ENCODE measurements at regions not wholly inside any gene's neighbourhood (a gene's known extent, or its start where the extent isn't known, plus 50 kb on each side); places are given as distances from the start of the nearest gene placed in this dataset.
A peak's percentile ranks its signal among the peaks of the same experiment; 100 is the strongest.

- Mint-ChIP-seq H3K27ac (no peak overlapping the region), H3K27me3 (no peaks in the 10 kb centered on the region), H3K4me1 (ENCODE audit: low read depth) (peaks cover 42% of the 10 kb centered on the region), H3K9me3 (peaks cover 7% of the 10 kb centered on the region), H3K36me3 (ENCODE audit: low read depth) (no peaks in the 10 kb centered on the region), H3K4me3 (no peak overlapping the region)
- intact Hi-C loops (cut with micrococcal nuclease): no loop called here
- TF ChIP-seq CTCF (IDR thresholded peaks at IDR 0.05): no peak
- ATAC-seq (no peak), DNase-seq (no peak)
- ChIA-PET POLR2A (no interaction called here), CTCF (no interaction called here)
Measured at GRCh38 chr10:8311526-8312070, 257.1 kb downstream of the GATA3 start.

DNA sequence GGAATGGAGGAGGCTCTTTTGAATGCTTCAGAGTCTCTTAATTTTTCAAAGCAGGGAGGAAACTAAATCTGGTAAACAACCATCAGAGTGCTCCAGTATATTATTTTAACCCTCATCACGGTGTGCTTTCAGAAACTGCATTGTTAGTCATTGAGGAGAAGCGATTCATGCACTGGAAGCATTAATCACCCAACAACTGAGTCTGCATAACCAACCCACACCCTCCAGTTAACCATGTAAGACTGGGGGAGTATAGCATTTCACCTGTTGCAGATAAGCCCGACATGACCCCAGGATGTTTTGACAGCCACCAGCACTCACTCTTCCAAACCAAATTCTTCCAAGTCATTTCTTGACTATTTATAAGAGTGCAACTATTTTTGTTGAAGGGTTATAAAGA is 257.6 kb downstream of the GATA3 start:
- no peak for TF ChIP-seq CTCF (IDR thresholded peaks at IDR 0.05)
- peaks cover 39% of the 10 kb centered on the region for H3K4me1 Mint-ChIP-seq (ENCODE audit: low read depth)
- peaks cover 7% of the 10 kb centered on the region for H3K9me3 Mint-ChIP-seq
- ChIA-PET CTCF (no interaction called here), POLR2A (no interaction called here)
- no peaks in the 10 kb centered on the region for H3K27me3 Mint-ChIP-seq
- no peak overlapping the region for H3K4me3 Mint-ChIP-seq
- H3K27ac Mint-ChIP-seq: no peak overlapping the region
- DNase-seq (peak; percentile 16), ATAC-seq (peak; percentile 74)
- intact Hi-C loops (cut with micrococcal nuclease): no loop called here
- H3K36me3 Mint-ChIP-seq (ENCODE audit: low read depth): no peaks in the 10 kb centered on the region

GRCh38 chr10:8312781-8313180 is 258.3 kb downstream of the GATA3 start:
- POLR2A ChIA-PET: no interaction called here
- no peak for ATAC-seq
- CTCF ChIA-PET: no interaction called here
- Mint-ChIP-seq H3K27ac (no peak overlapping the region), H3K9me3 (peaks cover 7% of the 10 kb centered on the region), H3K27me3 (no peaks in the 10 kb centered on the region), H3K4me3 (no peak overlapping the region), H3K4me1 (ENCODE audit: low read depth) (peaks cover 35% of the 10 kb centered on the region), H3K36me3 (ENCODE audit: low read depth) (no peaks in the 10 kb centered on the region)
- DNase-seq: no peak
- no peak for TF ChIP-seq CTCF (IDR thresholded peaks at IDR 0.05)
- intact Hi-C loops (cut with micrococcal nuclease): no loop called here

DNA sequence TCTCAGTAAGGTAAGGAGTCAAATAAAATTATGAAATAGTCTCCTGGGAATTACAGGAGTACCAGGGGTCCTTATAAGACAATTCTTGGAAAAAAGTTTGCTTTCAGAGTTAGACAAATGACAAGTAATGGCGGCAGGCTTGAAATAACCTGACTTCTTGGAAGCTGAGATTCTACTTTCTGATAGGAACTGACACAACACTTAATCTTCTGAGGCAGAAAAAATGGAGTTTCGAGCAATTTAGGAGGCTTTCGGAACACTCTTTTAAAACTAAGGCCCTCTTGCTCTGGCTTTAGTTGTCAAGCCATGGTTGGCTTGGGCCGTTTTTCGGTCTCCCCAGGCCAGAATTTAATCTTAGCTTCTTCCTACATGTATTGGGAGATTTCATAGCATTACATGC is 260.0 kb downstream of the GATA3 start:
- H3K27ac Mint-ChIP-seq: no peak overlapping the region
- ChIA-PET POLR2A (interaction anchor here (1.4 kb wide), 1 partner anchor 10 kb away, joined by 7 read pairs; no protein-coding TSS in a partner anchor), CTCF (interaction anchor here (0.9 kb wide), 1 partner anchor 26 kb away, joined by 3 read pairs; no protein-coding TSS in a partner anchor)
- H3K27me3 Mint-ChIP-seq: no peaks in the 10 kb centered on the region
- intact Hi-C loops (cut with micrococcal nuclease): no loop called here
- no peak for TF ChIP-seq CTCF (IDR thresholded peaks at IDR 0.05)
- no peaks in the 10 kb centered on the region for H3K36me3 Mint-ChIP-seq (ENCODE audit: low read depth)
- ATAC-seq: no peak
- peaks cover 35% of the 10 kb centered on the region for H3K4me1 Mint-ChIP-seq (ENCODE audit: low read depth)
- H3K9me3 Mint-ChIP-seq: peaks cover 7% of the 10 kb centered on the region
- no peak for DNase-seq
- no peak overlapping the region for H3K4me3 Mint-ChIP-seq

GRCh38 chr10:8315619-8316021 is 261.1 kb downstream of the GATA3 start:
- H3K4me1 Mint-ChIP-seq (ENCODE audit: low read depth): peaks cover 35% of the 10 kb centered on the region
- no peak for TF ChIP-seq CTCF (IDR thresholded peaks at IDR 0.05)
- no peak for DNase-seq
- H3K9me3 Mint-ChIP-seq: peaks cover 7% of the 10 kb centered on the region
- H3K36me3 Mint-ChIP-seq (ENCODE audit: low read depth): no peaks in the 10 kb centered on the region
- ChIA-PET CTCF (no interaction called here), POLR2A (interaction anchor here (0.6 to 1.0 kb wide), 2 partner anchors 16 to 79 kb away, joined by 4 read pairs; no protein-coding TSS in a partner anchor)
- no peak overlapping the region for H3K4me3 Mint-ChIP-seq
- intact Hi-C loops (cut with micrococcal nuclease): no loop called here
- no peaks in the 10 kb centered on the region for H3K27me3 Mint-ChIP-seq
- H3K27ac Mint-ChIP-seq: peak overlapping the region; percentile 26
- peak; percentile 70 for ATAC-seq

Measured in activated CD8-positive, alpha-beta T cell treated with anti-CD3 and anti-CD28 coated beads for 36 hours (primary cell).